ENCODE measurements at regions not wholly inside any gene's neighbourhood (a gene's known extent, or its start where the extent isn't known, plus 50 kb on each side); places are given as distances from the start of the nearest gene placed in this dataset.

DNA sequence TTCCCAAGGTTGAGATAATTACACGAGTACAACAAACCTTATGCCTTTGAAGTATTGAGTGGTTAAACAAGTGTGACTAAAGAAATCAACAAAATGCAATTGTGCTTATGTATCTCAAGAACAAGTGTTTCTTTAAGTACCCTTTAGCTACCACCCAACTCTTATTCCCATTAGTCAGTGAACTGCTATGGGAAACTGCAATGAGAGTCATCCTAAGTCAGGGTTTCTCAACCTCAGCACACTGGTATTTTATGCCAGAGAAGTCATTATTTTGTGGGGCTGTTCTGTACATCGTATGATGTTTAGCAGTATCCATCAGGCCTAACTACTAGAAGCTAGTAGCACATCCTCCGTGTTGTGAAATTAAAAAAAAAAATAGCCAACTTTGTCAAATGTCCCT lies 549.1 kb upstream of the BOD1L1 start:
- no peaks in the 10 kb centered on the region for H3K27me3 ChIP-seq (replicated peaks in 1 of 4; ENCODE audit: control insufficient read depth in 3 of 4, extremely low read depth in 1 of 4, insufficient read depth in 3 of 4, low read length in 3 of 4)
- no peaks in the 10 kb centered on the region for H3K23me2 ChIP-seq (ENCODE audit: low read depth, low read length)
- H2BK20ac ChIP-seq (ENCODE audit: low read length) = no peak overlapping the region
- no peak overlapping the region for H2AFZ ChIP-seq (ENCODE audit: low read length)
- WGBS, 2 experiments (ENCODE audit: extremely low coverage in 1 of 2, insufficient coverage in 1 of 2, insufficient read length in 1 of 2, insufficient replicate concordance in 2 of 2, low coverage in 1 of 2, low lambda C conversion rate in 2 of 2, missing lambda C conversion rate in 1 of 2) = 93% methylated on average over 3 of the region's 3 CpGs; no CpG with 5 or more reads in 1 of the 2 experiments
- ChIA-PET POLR2A (ENCODE audit: partially characterized antibody) (no interaction called here), CTCF (ENCODE audit: partially characterized antibody) (no interaction called here)
- no peak overlapping the region for H3K18ac ChIP-seq (ENCODE audit: extremely low read depth, low read length)
- no peaks in the 10 kb centered on the region for H3K9me3 ChIP-seq (ENCODE audit: insufficient read depth in 2 of 2, low read depth in 1 of 2, low read length in 1 of 2)
- H4K8ac ChIP-seq (ENCODE audit: extremely low read depth, insufficient read depth, low read length) = no peak overlapping the region
- no peak overlapping the region for H3K14ac ChIP-seq (ENCODE audit: insufficient read length)
- DNase-seq (ENCODE audit: low read depth in 1 of 2, low spot score in 2 of 2) (no peak), FAIRE-seq (peak; percentile 19)
- H3K27ac ChIP-seq (ENCODE audit: low read depth, low read length) = no peak overlapping the region
- H2BK12ac ChIP-seq (ENCODE audit: low read depth, low read length) = no peak overlapping the region
- no peak overlapping the region for H4K5ac ChIP-seq (ENCODE audit: insufficient read length, low read depth, low read length)
- H4K20me1 ChIP-seq (replicated peaks in 1 of 2; ENCODE audit: control insufficient read depth in 1 of 2, insufficient read depth in 2 of 2, low read length in 2 of 2) = no peaks in the 10 kb centered on the region
- H2BK15ac ChIP-seq (ENCODE audit: low read length) = no peak overlapping the region
- peaks cover 0 to 7% (median 4%) of the 10 kb centered on the region in 4 experiments; a peak in 5 of 7 replicates for H3K4me1 ChIP-seq (replicated peaks in 1 of 4; ENCODE audit: control insufficient read depth in 3 of 4, insufficient read depth in 4 of 4, low read length in 3 of 4)
- no peak overlapping the region for H4K91ac ChIP-seq (replicated peaks; ENCODE audit: insufficient read length, low read length)
- no peak overlapping the region for H2BK120ac ChIP-seq (replicated peaks; ENCODE audit: low read depth, low read length)
- H2AK5ac ChIP-seq (ENCODE audit: low read depth, low read length) = no peak overlapping the region
- no peak overlapping the region for H3K4me3 ChIP-seq (ENCODE audit: extremely low read depth in 1 of 4, insufficient read depth in 2 of 4, low read depth in 3 of 4, low read length in 4 of 4)
- H3K36me3 ChIP-seq (ENCODE audit: control insufficient read depth in 2 of 4, insufficient read depth in 4 of 4, low read length in 3 of 4) = peaks cover 0 to 2% (median 0%) of the 10 kb centered on the region in 4 experiments; a peak in 1 of 8 replicates
- no peak overlapping the region for H3K4ac ChIP-seq (replicated peaks; ENCODE audit: insufficient read length, low read depth, low read length)
- H3K79me1 ChIP-seq (ENCODE audit: low read depth, low read length) = no peaks in the 10 kb centered on the region
- H3K4me2 ChIP-seq (ENCODE audit: insufficient read depth in 1 of 2, low read depth in 2 of 2, low read length in 2 of 2) = no peak overlapping the region
- TF ChIP-seq CREB1 (IDR thresholded peaks at IDR 0.05) = no peak
- no peak for TF ChIP-seq JUN (IDR thresholded peaks at IDR 0.05; ENCODE audit: low read depth, low read length)
- TF ChIP-seq BRCA1 (IDR thresholded peaks at IDR 0.05; ENCODE audit: low read depth, low read length) = no peak
- no peak for TF ChIP-seq BCL11A (IDR thresholded peaks at IDR 0.05; ENCODE audit: low read depth in 2 of 2, low read length in 2 of 2)
- TF ChIP-seq ZNF274 (IDR thresholded peaks at IDR 0.05; ENCODE audit: borderline replicate concordance, extremely low read depth, low read length) = no peak
- no peak overlapping the region for H3K9ac ChIP-seq (replicated peaks in 1 of 4; ENCODE audit: extremely low read depth in 1 of 4, low read depth in 3 of 4, low read length in 3 of 4)
- H3K23ac ChIP-seq (ENCODE audit: insufficient read length) = no peak overlapping the region
- H2BK5ac ChIP-seq (ENCODE audit: low read depth, low read length) = no peak overlapping the region; the same call in 1 of the 2 replicates
- H3K56ac ChIP-seq (replicated peaks; ENCODE audit: insufficient read length, low read depth, low read length) = no peak overlapping the region
- H3K79me2 ChIP-seq (ENCODE audit: control insufficient read depth in 1 of 2, insufficient read depth in 2 of 2, low read length in 2 of 2) = no peaks in the 10 kb centered on the region

Data from H1 (cell line).